HCT116 (cell line): ENCODE measurements at regions not wholly inside any gene's neighbourhood (a gene's known extent, or its start where the extent isn't known, plus 50 kb on each side); places are given as distances from the start of the nearest gene placed in this dataset.
A peak's percentile ranks its signal among the peaks of the same experiment; 100 is the strongest.

Experiments
- ATAC-seq: fragments of 200-7000 bp; cut with Tn5 transposase; 2 replicates; pipeline ENCODE4 v1.9.1; 2020; ENCODE audit warnings: mild to moderate bottlenecking, moderate library complexity
- BruUV-seq: library from RNA; stranded (reverse); fragments of 400-500 nt; replicated peaks from 2 replicates; lab custom pipeline; 2021; lab: Mats Ljungman, UMichigan
- CTCF ChIA-PET: fragments of 300-600 bp; sonication (Branson Sonifier 250); formaldehyde crosslinking; loops from one replicate; lab custom pipeline; 2021; ENCODE audit warnings: antibody characterized with exemption; lab: Charles Lee
- POLR2A ChIA-PET: fragments of 300-600, 350-600 bp; sonication (Branson Sonifier 250); formaldehyde crosslinking; loops from one replicate; lab custom pipeline; 2021; ENCODE audit warnings: antibody characterized with exemption; lab: Charles Lee
- RAD21 ChIA-PET, 2 experiments: fragments of 300-600 bp; sonication (Branson Sonifier 250); formaldehyde crosslinking; loops; one replicate each; lab custom pipeline; 2023; ENCODE audit warnings: low total read pairs in 2 of 2; ENCODE audit not compliant: uncharacterized antibody in 2 of 2, unreplicated experiment in 2 of 2, low non-redundant PET in 1 of 2; lab: Charles Lee
- DNase-seq: peaks from one replicate; pipeline ENCODE4 v3.0.0-alpha.2; 2010; ENCODE audit warnings: low read depth, low spot score
- H2AFZ ChIP-seq: fragments of 200-600 bp; shearing (Covaris generic), sonication (generic); 2 replicates; pipeline ENCODE4 v1.6.1; 2017; ENCODE audit warnings: low read depth, mixed run types, mixed read lengths, antibody characterized with exemption, low read length; ENCODE audit not compliant: poor library complexity, severe bottlenecking
- H3K27ac ChIP-seq: 2 replicates; pipeline ENCODE4 v1.5.1; 2012; ENCODE audit warnings: low read depth, low read length
- H3K27me3 ChIP-seq: fragments of 200-600 bp; sonication (generic); 2 replicates; pipeline ENCODE4 v1.6.1; 2016; ENCODE audit warnings: mixed run types, low read length, mixed read lengths; ENCODE audit not compliant: insufficient read depth
- H3K36me3 ChIP-seq, 2 experiments: fragments of 200-500 bp in 1 of 2; fragments of 200-600 bp in 1 of 2; sonication (Bioruptor generic) in 1 of 2; sonication (generic) in 1 of 2; 2 replicates each; pipeline versions ENCODE4 v1.5.1 to v1.6.1; 2014 to 2016; ENCODE audit warnings: low read length in 2 of 2, inconsistent platforms in 1 of 2, mixed read lengths in 1 of 2, mixed run types in 1 of 2; ENCODE audit not compliant: insufficient read depth in 2 of 2, control insufficient read depth in 1 of 2
- H3K4me1 ChIP-seq, 2 experiments: fragments of 200-600 bp in 1 of 2; sonication (generic) in 1 of 2; 2 replicates each; pipeline versions ENCODE4 v1.5.1 to v1.6.1; 2012 to 2017; ENCODE audit warnings: low read length in 2 of 2, inconsistent platforms in 1 of 2, mild to moderate bottlenecking in 1 of 2, mixed read lengths in 1 of 2, mixed run types in 1 of 2, moderate library complexity in 1 of 2; ENCODE audit not compliant: insufficient read depth in 2 of 2, control insufficient read depth in 1 of 2
- H3K4me2 ChIP-seq: fragments of 200-600 bp; sonication (generic); 2 replicates; pipeline ENCODE4 v1.6.1; 2017; ENCODE audit warnings: mixed run types, low read length, mixed read lengths
- H3K4me3 ChIP-seq, 2 experiments: fragments of 200-600 bp in 1 of 2; sonication (generic) in 1 of 2; replicated peaks in 1 of 2; 2 replicates each; pipeline ENCODE4 v1.5.1; 2011 to 2016; ENCODE audit warnings: low read length in 2 of 2, control low read depth in 1 of 2, low read depth in 1 of 2, mild to moderate bottlenecking in 1 of 2, mixed read lengths in 1 of 2, mixed run types in 1 of 2
- H3K79me2 ChIP-seq: fragments of 200-600 bp; sonication (generic); 2 replicates; pipeline ENCODE4 v1.6.1; 2017; ENCODE audit warnings: mild to moderate bottlenecking, mixed run types, low read length, moderate library complexity, mixed read lengths; ENCODE audit not compliant: insufficient read depth
- H3K9ac ChIP-seq: fragments of 200-600 bp; sonication (generic); 2 replicates; pipeline ENCODE4 v1.6.1; 2016; ENCODE audit warnings: low read length, mixed read lengths
- H3K9me2 ChIP-seq: fragments of 200-600 bp; sonication (generic), shearing (Covaris generic); 2 replicates; pipeline ENCODE4 v1.6.1; 2017; ENCODE audit warnings: mixed run types, mild to moderate bottlenecking, moderate library complexity; ENCODE audit not compliant: insufficient read depth
- H3K9me3 ChIP-seq, 2 experiments: fragments of 200-500 bp in 1 of 2; fragments of 200-600 bp in 1 of 2; sonication (Bioruptor generic) in 1 of 2; sonication (generic) in 1 of 2; 2 replicates each; pipeline ENCODE4 v1.6.1; 2014 to 2017; ENCODE audit warnings: low read length in 2 of 2, mixed read lengths in 2 of 2, inconsistent platforms in 1 of 2, low read depth in 1 of 2, mild to moderate bottlenecking in 1 of 2, mixed run types in 1 of 2, moderate library complexity in 1 of 2; ENCODE audit not compliant: control insufficient read depth in 1 of 2, insufficient read depth in 1 of 2
- H4K20me1 ChIP-seq: fragments of 200-600 bp; sonication (generic), shearing (Covaris generic); 2 replicates; pipeline ENCODE4 v1.6.1; 2017; ENCODE audit warnings: mixed run types, mild to moderate bottlenecking, moderate library complexity; ENCODE audit not compliant: insufficient read depth
- ATF3 ChIP-seq: IDR thresholded peaks from 2 replicates; pipeline ENCODE4 v1.6.1; 2012
- CBX3 ChIP-seq: IDR thresholded peaks from 2 replicates; pipeline ENCODE4 v1.6.1; 2012; ENCODE audit warnings: low read depth
- CEBPB ChIP-seq: IDR thresholded peaks from 2 replicates; pipeline ENCODE4 v1.6.1; 2012; ENCODE audit warnings: low read depth
- CTCF ChIP-seq, 3 experiments: fragments of 200-600 bp in 1 of 3; sonication (generic) in 1 of 3; IDR thresholded peaks in 2 of 3; conservative IDR thresholded peaks in 1 of 3; 2 replicates each; pipeline ENCODE4 v1.5.1; 2012 to 2017; ENCODE audit warnings: low read depth in 2 of 3, low read length in 2 of 3, antibody characterized with exemption in 1 of 3, borderline replicate concordance in 1 of 3, control low read depth in 1 of 3, mild to moderate bottlenecking in 1 of 3, mixed read lengths in 1 of 3, mixed run types in 1 of 3, moderate library complexity in 1 of 3; ENCODE audit not compliant: insufficient read depth in 1 of 3
- EGR1 ChIP-seq: IDR thresholded peaks from 2 replicates; pipeline ENCODE4 v1.6.1; 2012; ENCODE audit warnings: low read depth
- ELF1 ChIP-seq: IDR thresholded peaks from 2 replicates; pipeline ENCODE4 v1.6.1; 2012; ENCODE audit warnings: low read depth, borderline replicate concordance
- EZH2 ChIP-seq: fragments of 200-600 bp; sonication (generic); IDR thresholded peaks from 2 replicates; pipeline ENCODE4 v1.6.1; 2017; ENCODE audit warnings: antibody characterized with exemption, mixed run types
- EZH2phosphoT487 ChIP-seq: fragments of 200-600 bp; IDR thresholded peaks from 2 replicates; pipeline ENCODE4 v1.6.1; 2018; ENCODE audit warnings: antibody characterized with exemption, borderline replicate concordance
- FOSL1 ChIP-seq: IDR thresholded peaks from 2 replicates; pipeline ENCODE4 v1.6.1; 2012; ENCODE audit warnings: low read depth
- JUND ChIP-seq: IDR thresholded peaks from 2 replicates; pipeline ENCODE4 v1.6.1; 2012
- MAX ChIP-seq: IDR thresholded peaks from 2 replicates; pipeline ENCODE4 v1.6.1; 2012
- POLR2A ChIP-seq: IDR thresholded peaks from 2 replicates; pipeline ENCODE4 v1.7.0; 2011; ENCODE audit warnings: borderline replicate concordance; ENCODE audit not compliant: insufficient read depth, insufficient read length; ENCODE audit errors: extremely low read depth
- RAD21 ChIP-seq: IDR thresholded peaks from 2 replicates; pipeline ENCODE4 v1.6.1; 2012; ENCODE audit warnings: low read depth, mild to moderate bottlenecking
- SIN3A ChIP-seq: IDR thresholded peaks from 2 replicates; pipeline ENCODE4 v1.6.1; 2012; ENCODE audit warnings: low read depth
- SP1 ChIP-seq: IDR thresholded peaks from 2 replicates; pipeline ENCODE4 v1.6.1; 2012; ENCODE audit warnings: low read depth
- SRF ChIP-seq: IDR thresholded peaks from 2 replicates; pipeline ENCODE4 v1.6.1; 2012; ENCODE audit warnings: low read depth
- TCF7L2 ChIP-seq: IDR thresholded peaks from 2 replicates; pipeline ENCODE4 v1.7.0; 2011; ENCODE audit warnings: borderline replicate concordance, inconsistent platforms; ENCODE audit not compliant: insufficient read depth, insufficient read length; ENCODE audit errors: extremely low read depth
- YY1 ChIP-seq: IDR thresholded peaks from 2 replicates; pipeline ENCODE4 v1.6.1; 2011; ENCODE audit warnings: low read length, low read depth, moderate library complexity, mild to moderate bottlenecking; ENCODE audit not compliant: insufficient replicate concordance; ENCODE audit errors: extremely low read depth
- ZFX ChIP-seq: fragments of 450-650 bp; IDR thresholded peaks from 2 replicates; pipeline ENCODE4 v1.6.1; 2017
- intact Hi-C: fragments of 100-400 bp; cut with micrococcal nuclease; formaldehyde crosslinking; loops from 2 replicates; pipeline ENCODE4 v1.10.0; 2022

DNA sequence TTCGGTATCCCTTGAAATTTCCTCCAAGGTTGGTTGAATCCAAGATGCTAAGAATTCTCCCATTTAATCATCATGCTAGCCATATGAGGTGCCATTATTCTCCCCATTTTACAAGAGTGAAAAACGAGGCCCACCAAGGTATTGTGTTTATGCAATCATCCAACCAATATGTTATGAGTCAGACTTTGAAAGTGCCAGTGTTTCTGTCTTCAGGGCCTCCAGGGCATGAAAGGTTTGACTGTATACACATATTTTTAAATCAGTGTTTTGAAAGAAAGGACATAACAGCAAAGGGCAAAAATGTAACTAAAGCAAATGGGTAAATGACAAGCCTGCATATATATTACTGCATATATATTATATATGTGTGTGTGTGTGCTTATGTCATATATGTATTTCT lies 541.2 kb upstream of the SMIM31 start:
- ATAC-seq (no peak), DNase-seq (no peak)
- intact Hi-C loops, result no loop called here
- Histone ChIP-seq H3K79me2 (no peaks in the 10 kb centered on the region), H3K4me3 (no peak overlapping the region), H3K27me3 (no peaks in the 10 kb centered on the region)
- CTCF ChIA-PET, result no interaction called here
- TF ChIP-seq ELF1 (no peak), SRF (no peak), MAX (no peak), EZH2 (no peak), EGR1 (no peak), EZH2phosphoT487 (no peak), SIN3A (no peak), CEBPB (no peak), CBX3 (no peak), ZFX (no peak), FOSL1 (no peak), JUND (no peak)
- TF ChIP-seq, all 23 proteins: peak for 0
- Histone ChIP-seq H2AFZ (no peak overlapping the region), H4K20me1 (no peaks in the 10 kb centered on the region), H3K9me3 (no peaks in the 10 kb centered on the region), H3K9ac (no peak overlapping the region), H3K36me3 (no peaks in the 10 kb centered on the region), H3K4me1 (peaks cover 0 to 12% of the 10 kb centered on the region in 2 experiments; a peak in 2 of 4 replicates), H3K27ac (no peak overlapping the region), H3K9me2 (no peaks in the 10 kb centered on the region), H3K4me2 (no peak overlapping the region)
- BruUV-seq, result no TSS peak
- RAD21 ChIA-PET, result no interaction called here
- POLR2A ChIA-PET, result no interaction called here

DNA sequence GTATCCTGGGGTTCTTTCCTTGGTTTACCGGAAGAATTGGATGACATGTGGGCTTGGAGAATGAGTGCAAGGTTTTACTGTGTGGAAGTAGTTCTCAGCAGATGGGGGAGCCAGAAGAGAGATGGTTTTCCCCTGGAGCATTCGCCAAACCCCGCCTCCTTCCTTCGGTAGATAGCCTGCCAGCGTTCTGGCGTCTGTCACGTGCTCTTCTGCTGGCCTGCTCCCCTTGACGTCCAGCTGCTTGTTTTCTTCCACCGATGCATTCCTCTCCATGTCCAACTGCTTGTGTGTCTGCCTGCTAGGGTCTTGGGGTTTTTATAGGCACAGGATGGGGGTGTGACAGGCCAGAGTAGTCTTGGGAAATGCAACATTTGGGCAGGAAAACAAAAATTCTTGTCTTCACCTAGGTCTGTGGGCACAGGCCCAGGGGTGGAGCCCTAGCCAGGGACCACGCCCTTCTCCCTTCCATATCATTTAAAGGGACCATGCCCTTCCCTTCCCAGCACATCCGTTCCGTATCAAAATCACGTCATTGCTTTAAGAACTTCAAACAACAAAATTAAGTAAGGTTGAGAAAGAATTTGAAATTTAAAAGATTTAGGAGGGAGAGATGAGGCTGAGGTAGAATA lies 538.7 kb upstream of the SMIM31 start:
- Histone ChIP-seq H3K4me1 (peaks cover 0 to 12% of the 10 kb centered on the region in 2 experiments; a peak in 2 of 4 replicates), H3K9me3 (no peaks in the 10 kb centered on the region), H3K36me3 (no peaks in the 10 kb centered on the region), H3K4me3 (no peak overlapping the region), H2AFZ (peak overlapping the region; percentile 33), H3K27me3 (no peaks in the 10 kb centered on the region), H3K79me2 (no peaks in the 10 kb centered on the region), H3K27ac (no peak overlapping the region), H3K9ac (no peak overlapping the region)
- RAD21 ChIA-PET, result no interaction called here
- POLR2A ChIA-PET, result no interaction called here
- ATAC-seq, result no peak
- no TSS peak for BruUV-seq
- TF ChIP-seq RAD21, result no peak
- TF ChIP-seq EZH2, result no peak
- no peak for TF ChIP-seq EZH2phosphoT487
- TF ChIP-seq JUND, result no peak
- no peak for TF ChIP-seq TCF7L2
- TF ChIP-seq ELF1, result no peak
- TF ChIP-seq POLR2A, result no peak
- no peak for TF ChIP-seq CTCF (IDR thresholded peaks at IDR 0.05 in 2 of 3, conservative IDR thresholded peaks at IDR 0.05 in 1 of 3; ENCODE audit: borderline replicate concordance in 1 of 3, insufficient read depth in 1 of 3, low read depth in 2 of 3, low read length in 2 of 3)
- no peak for TF ChIP-seq ATF3
- no peak for TF ChIP-seq FOSL1
- no peak for TF ChIP-seq SP1
- no peak for TF ChIP-seq SRF
- TF ChIP-seq ZFX, result no peak
- TF ChIP-seq YY1, result no peak
- no peak for TF ChIP-seq EGR1
- TF ChIP-seq, all 23 proteins: peak for 0
- H3K9me2 ChIP-seq, result no peaks in the 10 kb centered on the region
- DNase-seq, result no peak
- H3K4me2 ChIP-seq, result peak overlapping the region; percentile 18; the same call in 1 of the 2 replicates
- intact Hi-C loops, result no loop called here
- no peaks in the 10 kb centered on the region for H4K20me1 ChIP-seq
- CTCF ChIA-PET, result no interaction called here
